ENCODE measurements at regions not wholly inside any gene's neighbourhood (a gene's known extent, or its start where the extent isn't known, plus 50 kb on each side); places are given as distances from the start of the nearest gene placed in this dataset.

- H3K36me3 ChIP-seq (ENCODE audit: control insufficient read depth in 2 of 2, extremely low read depth in 1 of 2, insufficient read depth in 2 of 2, low read length in 2 of 2), result peaks cover 0 to 5% of the 10 kb centered on the region in 2 experiments
- H3K9me3 ChIP-seq (ENCODE audit: control insufficient read depth, low read depth, low read length), result no peaks in the 10 kb centered on the region
- no peak for TF ChIP-seq CTCF (optimal IDR thresholded peaks at IDR 0.05 in 1 of 3, IDR thresholded peaks at IDR 0.05 in 1 of 3, conservative IDR thresholded peaks at IDR 0.05 in 1 of 3; ENCODE audit: extremely low read depth in 1 of 3, insufficient read depth in 2 of 3, low read length in 3 of 3)
- H3K27me3 ChIP-seq (ENCODE audit: control insufficient read depth, extremely low read depth, insufficient read depth, low read length), result peaks cover 4% of the 10 kb centered on the region
- H4K20me1 ChIP-seq (ENCODE audit: control insufficient read depth, extremely low read depth, insufficient read depth, low read length), result no peaks in the 10 kb centered on the region
- no peak overlapping the region for H3K9ac ChIP-seq (ENCODE audit: control insufficient read depth, extremely low read depth, insufficient read depth, low read length)
- no peak overlapping the region for H2AFZ ChIP-seq (ENCODE audit: control insufficient read depth, low read length)
- FAIRE-seq, result no peak
- H3K27ac ChIP-seq (ENCODE audit: control insufficient read depth, insufficient read depth, low read length), result no peak overlapping the region
- DNase-seq (ENCODE audit: low read depth, low spot score), result no peak
- H3K4me1 ChIP-seq (ENCODE audit: control insufficient read depth, extremely low read depth, insufficient read depth, low read length), result peaks cover 28% of the 10 kb centered on the region
- H3K4me2 ChIP-seq (ENCODE audit: control insufficient read depth, extremely low read depth, insufficient read depth, low read depth, low read length), result peak overlapping the region; percentile 20
- no peaks in the 10 kb centered on the region for H3K9me1 ChIP-seq (ENCODE audit: control insufficient read depth, extremely low read depth, insufficient read depth, low read length)
- dilution Hi-C loops (cut with MboI; ENCODE audit: extremely low pct_ligation_motif_present, low sequenced_read_pairs), result no loop called here
- peaks cover 85% of the 10 kb centered on the region for H3K79me2 ChIP-seq (ENCODE audit: control insufficient read depth, insufficient read depth, low read length)
- H3K4me3 ChIP-seq (ENCODE audit: control insufficient read depth in 2 of 3, extremely low read depth in 1 of 3, insufficient read depth in 2 of 3, low read depth in 1 of 3, low read length in 3 of 3), result no peak overlapping the region
These were observed 593.8 kb upstream of the DIPK2B start for GRCh38 chrX:45794323-45794994.

- peak overlapping the region; percentile 70 for H3K4me2 ChIP-seq (ENCODE audit: control insufficient read depth, extremely low read depth, insufficient read depth, low read depth, low read length)
- peak overlapping the region; percentile 60 for H3K9ac ChIP-seq (ENCODE audit: control insufficient read depth, extremely low read depth, insufficient read depth, low read length)
- H3K27ac ChIP-seq (ENCODE audit: control insufficient read depth, insufficient read depth, low read length), result peak overlapping the region; percentile 82
- peaks cover 57% of the 10 kb centered on the region for H3K4me1 ChIP-seq (ENCODE audit: control insufficient read depth, extremely low read depth, insufficient read depth, low read length)
- peaks cover 63% of the 10 kb centered on the region for H3K79me2 ChIP-seq (ENCODE audit: control insufficient read depth, insufficient read depth, low read length)
- peaks cover 0 to 1% of the 10 kb centered on the region in 2 experiments for H3K36me3 ChIP-seq (ENCODE audit: control insufficient read depth in 2 of 2, extremely low read depth in 1 of 2, insufficient read depth in 2 of 2, low read length in 2 of 2)
- H3K9me1 ChIP-seq (ENCODE audit: control insufficient read depth, extremely low read depth, insufficient read depth, low read length), result no peaks in the 10 kb centered on the region
- peak; percentile 62 for FAIRE-seq
- H3K27me3 ChIP-seq (ENCODE audit: control insufficient read depth, extremely low read depth, insufficient read depth, low read length), result peaks cover 2% of the 10 kb centered on the region
- peak overlapping the region in 2 of 3 experiments; percentile 32 to 43 for H3K4me3 ChIP-seq (ENCODE audit: control insufficient read depth in 2 of 3, extremely low read depth in 1 of 3, insufficient read depth in 2 of 3, low read depth in 1 of 3, low read length in 3 of 3)
- no peak overlapping the region for H2AFZ ChIP-seq (ENCODE audit: control insufficient read depth, low read length)
- TF ChIP-seq EZH2 (IDR thresholded peaks at IDR 0.05; ENCODE audit: low read length), result no peak
- no peak for TF ChIP-seq CTCF (optimal IDR thresholded peaks at IDR 0.05 in 1 of 3, IDR thresholded peaks at IDR 0.05 in 1 of 3, conservative IDR thresholded peaks at IDR 0.05 in 1 of 3; ENCODE audit: extremely low read depth in 1 of 3, insufficient read depth in 2 of 3, low read length in 3 of 3)
- H3K9me3 ChIP-seq (ENCODE audit: control insufficient read depth, low read depth, low read length), result no peaks in the 10 kb centered on the region
- no peaks in the 10 kb centered on the region for H4K20me1 ChIP-seq (ENCODE audit: control insufficient read depth, extremely low read depth, insufficient read depth, low read length)
- no peak for DNase-seq (ENCODE audit: low read depth, low spot score)
- dilution Hi-C loops (cut with MboI; ENCODE audit: extremely low pct_ligation_motif_present, low sequenced_read_pairs), result no loop called here
These were observed 588.3 kb upstream of the DIPK2B start for GRCh38 chrX:45788941-45789348.
